GM18861 (cell line): ENCODE measurements at regions not wholly inside any gene's neighbourhood (a gene's known extent, or its start where the extent isn't known, plus 50 kb on each side); places are given as distances from the start of the nearest gene placed in this dataset.
"Not testable (repeated sequence)": the region's sequence is repeated elsewhere in the genome, so short reads cannot be mapped to it uniquely, and the experiment has no call there.

Experiments used
- ATAC-seq: cut with Tn5 transposase; IDR thresholded peaks from one replicate; pipeline ENCODE4 v1.9.1; 2021; ENCODE audit not compliant: unreplicated experiment

- no peak for ATAC-seq
These were observed 760.2 kb upstream of the GBE1 start for GRCh38 chr3:82521657-82522056.

GRCh38 chr3:82520846-82521245, 759.4 kb upstream of the GBE1 start:
- no peak for ATAC-seq

GRCh38 chr3:82509951-82510603, 748.6 kb upstream of the GBE1 start:
- no peak for ATAC-seq

GRCh38 chr3:82509106-82509842, 747.8 kb upstream of the GBE1 start:
- ATAC-seq: no peak

GRCh38 chr3:82506204-82506603, 744.8 kb upstream of the GBE1 start:
- ATAC-seq: no peak

- no peak for ATAC-seq
These were observed 743.8 kb upstream of the GBE1 start for GRCh38 chr3:82505079-82505756.

- no peak for ATAC-seq
These were observed 736.7 kb upstream of the GBE1 start for GRCh38 chr3:82498186-82498585.

GRCh38 chr3:82496890-82497560, 735.6 kb upstream of the GBE1 start:
- ATAC-seq: no peak

GRCh38 chr3:82495655-82496054, 734.2 kb upstream of the GBE1 start:
- ATAC-seq: no peak

GRCh38 chr3:82494977-82495489, 733.6 kb upstream of the GBE1 start:
- no peak for ATAC-seq

- ATAC-seq: no peak
These were observed 732.4 kb upstream of the GBE1 start for GRCh38 chr3:82493858-82494257.

- no peak for ATAC-seq
These were observed 713.9 kb upstream of the GBE1 start for GRCh38 chr3:82475306-82475705.

- no peak for ATAC-seq
These were observed 713.3 kb upstream of the GBE1 start for GRCh38 chr3:82474711-82475110.

GRCh38 chr3:82473864-82474541, 712.6 kb upstream of the GBE1 start:
- no peak for ATAC-seq

- ATAC-seq: no peak
These were observed 705.6 kb upstream of the GBE1 start for GRCh38 chr3:82467051-82467450.

GRCh38 chr3:82462977-82463376, 701.5 kb upstream of the GBE1 start:
- no peak for ATAC-seq

GRCh38 chr3:82461049-82461889, 699.8 kb upstream of the GBE1 start:
- no peak for ATAC-seq

- no peak for ATAC-seq
These were observed 686.9 kb upstream of the GBE1 start for GRCh38 chr3:82448320-82448719.

GRCh38 chr3:82428821-82429220, 667.4 kb upstream of the GBE1 start:
- ATAC-seq: not testable (repeated sequence)

- no peak for ATAC-seq
These were observed 662.5 kb upstream of the GBE1 start for GRCh38 chr3:82424031-82424339.
